ENCODE measurements at regions not wholly inside any gene's neighbourhood (a gene's known extent, or its start where the extent isn't known, plus 50 kb on each side); places are given as distances from the start of the nearest gene placed in this dataset.

DNA sequence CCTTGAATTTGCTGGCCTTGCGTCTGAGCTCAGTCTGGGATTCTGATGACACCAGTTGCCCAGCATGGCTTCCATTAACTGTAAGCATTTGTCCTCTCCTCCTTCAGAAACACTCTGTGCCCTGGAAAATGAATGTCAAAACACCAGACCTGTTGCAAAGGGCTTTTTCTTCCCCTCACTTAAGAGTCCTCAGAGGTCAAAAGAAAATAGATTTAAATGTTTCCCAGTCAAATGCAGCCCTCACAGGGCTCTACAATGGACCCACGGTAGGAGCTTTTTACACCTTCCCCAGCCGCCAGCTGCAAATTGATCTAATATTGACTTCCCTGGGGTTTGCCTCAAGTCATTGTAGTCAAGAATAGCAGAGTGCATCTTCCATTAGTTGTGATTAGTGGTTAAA is 332.2 kb downstream of the INSC start:
- Histone ChIP-seq H3K79me1 (ENCODE audit: insufficient read depth, low read depth, low read length, poor library complexity, severe bottlenecking) (no peaks in the 10 kb centered on the region), H3T11ph (ENCODE audit: low read length) (no peak overlapping the region), H4K91ac (ENCODE audit: insufficient read length, low read depth, low read length) (no peak overlapping the region), H4K8ac (replicated peaks; ENCODE audit: insufficient read length, low read depth, low read length) (no peak overlapping the region), H3K9ac (ENCODE audit: extremely low read depth, insufficient read length, low read length) (no peak overlapping the region), H3K18ac (ENCODE audit: insufficient read length, low read depth, low read length) (no peak overlapping the region), H2BK15ac (ENCODE audit: low read depth, low read length) (no peak overlapping the region), H3K4me1 (ENCODE audit: insufficient read depth, low read length) (no peaks in the 10 kb centered on the region), H3K4me2 (ENCODE audit: insufficient read depth, insufficient read length, low read length) (no peak overlapping the region), H3K9me3 (ENCODE audit: control insufficient read depth, low read depth, low read length) (no peaks in the 10 kb centered on the region), H3K27me3 (ENCODE audit: insufficient read depth, low read length) (no peaks in the 10 kb centered on the region), H3K79me2 (ENCODE audit: insufficient read depth, low read length) (no peaks in the 10 kb centered on the region), H2AFZ (ENCODE audit: low read length) (no peak overlapping the region), H2BK20ac (ENCODE audit: low read depth, low read length, poor library complexity, severe bottlenecking) (no peak overlapping the region), H3K23me2 (ENCODE audit: insufficient read length, low read depth, low read length, poor library complexity, severe bottlenecking) (no peaks in the 10 kb centered on the region), H2AK5ac (ENCODE audit: insufficient read length, low read length) (no peak overlapping the region), H4K20me1 (ENCODE audit: control insufficient read depth, insufficient read depth, insufficient read length) (no peaks in the 10 kb centered on the region), H2BK12ac (ENCODE audit: insufficient read length, low read depth, low read length) (no peak overlapping the region), H2BK120ac (ENCODE audit: low read depth, low read length, poor library complexity, severe bottlenecking) (no peak overlapping the region), H3K14ac (ENCODE audit: insufficient read depth, low read length) (no peak overlapping the region), H2BK5ac (ENCODE audit: insufficient read length, low read length) (no peak overlapping the region), H3K56ac (ENCODE audit: insufficient read length, low read depth, low read length) (no peak overlapping the region), H3K4ac (ENCODE audit: low read depth, low read length) (no peak overlapping the region), H3K23ac (ENCODE audit: insufficient read length, low read depth, low read length) (no peak overlapping the region), H3K27ac (ENCODE audit: insufficient read length, low read depth, low read length) (no peak overlapping the region), H4K5ac (ENCODE audit: insufficient read length, low read depth, low read length) (no peak overlapping the region)
- H3K27me3 Mint-ChIP-seq (ENCODE audit: low read depth): no peaks in the 10 kb centered on the region
- TF ChIP-seq CTCF (conservative IDR thresholded peaks at IDR 0.05): no peak
- H3K9me3 Mint-ChIP-seq: no peaks in the 10 kb centered on the region; a peak in 1 of 5 replicates
- H3K4me3 Mint-ChIP-seq: no peak overlapping the region
- peak overlapping the region in 2 of 3 experiments; percentile 53 to 77; a peak in 3 of 7 replicates for H3K27ac Mint-ChIP-seq
- no CpG with 5 or more reads among the region's 3 CpGs for WGBS (ENCODE audit: extremely low coverage, insufficient read length, low lambda C conversion rate)
- H3K36me3 Mint-ChIP-seq (ENCODE audit: insufficient read depth in 1 of 3, low read depth in 3 of 3): no peaks in the 10 kb centered on the region; a peak in 1 of 7 replicates
- no peak for DNase-seq
- H3K4me1 Mint-ChIP-seq: peaks cover 13 to 21% of the 10 kb centered on the region in 2 experiments

All from H9 (cell line).